ENCODE measurements at regions not wholly inside any gene's neighbourhood (a gene's known extent, or its start where the extent isn't known, plus 50 kb on each side); places are given as distances from the start of the nearest gene placed in this dataset.

DNA sequence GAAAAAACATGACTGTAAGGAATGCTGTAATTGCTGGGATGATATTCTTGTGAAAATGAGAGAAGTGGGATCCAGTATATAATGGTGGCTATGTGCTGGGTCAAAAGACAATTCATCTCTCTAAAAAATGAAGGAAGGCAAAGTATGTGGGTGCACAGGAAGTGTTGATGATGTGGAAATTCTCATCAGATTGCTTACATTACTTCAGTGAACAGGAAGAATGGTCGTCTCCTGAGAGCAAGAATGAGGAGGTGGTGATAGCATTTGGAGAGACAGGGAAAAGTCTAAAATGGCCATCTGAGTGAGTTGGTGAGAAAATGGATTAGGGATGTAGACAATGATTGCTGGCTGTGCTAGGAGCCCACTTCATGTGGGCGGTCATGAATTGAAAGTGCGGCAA lies 253.5 kb upstream of the NREP start:
- Histone ChIP-seq H3K36me3 (ENCODE audit: control insufficient read depth, insufficient read depth, low read length) (no peaks in the 10 kb centered on the region), H3K4me3 (ENCODE audit: low read length) (no peak overlapping the region), H3K27me3 (ENCODE audit: control insufficient read depth, insufficient read depth, low read length) (no peaks in the 10 kb centered on the region), H3K27ac (ENCODE audit: low read length) (no peak overlapping the region), H3K4me1 (ENCODE audit: control insufficient read depth, insufficient read depth, low read length) (peaks cover 3% of the 10 kb centered on the region), H3K9me3 (replicated peaks; ENCODE audit: control insufficient read depth, low read depth, low read length) (no peaks in the 10 kb centered on the region)
- DNase-seq = no peak
- 75% methylated on average over 2 of the region's 3 CpGs for WGBS (ENCODE audit: insufficient coverage)

GRCh38 chr5:112006721-112007120 lies 249.7 kb upstream of the NREP start:
- H3K27ac ChIP-seq (ENCODE audit: low read length) = no peak overlapping the region
- H3K4me3 ChIP-seq (ENCODE audit: low read length) = no peak overlapping the region
- H3K36me3 ChIP-seq (ENCODE audit: control insufficient read depth, insufficient read depth, low read length) = no peaks in the 10 kb centered on the region
- peaks cover 3% of the 10 kb centered on the region for H3K4me1 ChIP-seq (ENCODE audit: control insufficient read depth, insufficient read depth, low read length)
- H3K9me3 ChIP-seq (replicated peaks; ENCODE audit: control insufficient read depth, low read depth, low read length) = no peaks in the 10 kb centered on the region
- H3K27me3 ChIP-seq (ENCODE audit: control insufficient read depth, insufficient read depth, low read length) = no peaks in the 10 kb centered on the region
- DNase-seq = peak; percentile 22

DNA sequence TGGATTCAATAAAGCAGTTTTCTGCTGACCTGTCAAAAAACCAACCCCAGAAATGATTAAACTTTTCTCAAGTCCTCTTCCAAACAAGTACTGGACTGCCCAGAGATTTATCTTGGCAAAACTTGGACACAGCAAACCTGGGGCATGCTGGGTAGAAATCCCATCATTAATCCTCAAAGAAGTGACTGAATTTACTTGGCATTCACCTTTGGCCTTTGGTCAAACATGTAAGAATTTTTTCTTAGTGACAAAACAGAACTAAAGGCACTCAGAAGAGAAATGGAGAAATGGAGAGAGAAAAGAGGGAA lies 248.6 kb upstream of the NREP start:
- H3K27me3 ChIP-seq (ENCODE audit: control insufficient read depth, insufficient read depth, low read length) = no peaks in the 10 kb centered on the region
- H3K4me3 ChIP-seq (ENCODE audit: low read length) = no peak overlapping the region
- H3K4me1 ChIP-seq (ENCODE audit: control insufficient read depth, insufficient read depth, low read length) = peaks cover 3% of the 10 kb centered on the region
- H3K36me3 ChIP-seq (ENCODE audit: control insufficient read depth, insufficient read depth, low read length) = no peaks in the 10 kb centered on the region
- H3K9me3 ChIP-seq (replicated peaks; ENCODE audit: control insufficient read depth, low read depth, low read length) = no peaks in the 10 kb centered on the region
- peak overlapping the region; percentile 3 for H3K27ac ChIP-seq (ENCODE audit: low read length)
- DNase-seq = peak; percentile 83

- no peak for DNase-seq
- Histone ChIP-seq H3K27ac (ENCODE audit: low read length) (peak overlapping the region; percentile 3), H3K9me3 (replicated peaks; ENCODE audit: control insufficient read depth, low read depth, low read length) (no peaks in the 10 kb centered on the region), H3K4me3 (ENCODE audit: low read length) (no peak overlapping the region), H3K36me3 (ENCODE audit: control insufficient read depth, insufficient read depth, low read length) (no peaks in the 10 kb centered on the region), H3K27me3 (ENCODE audit: control insufficient read depth, insufficient read depth, low read length) (no peaks in the 10 kb centered on the region), H3K4me1 (ENCODE audit: control insufficient read depth, insufficient read depth, low read length) (peaks cover 3% of the 10 kb centered on the region)
- no CpG with 5 or more reads among the region's 2 CpGs for WGBS (ENCODE audit: insufficient coverage)
Measured at GRCh38 chr5:112004867-112005622, 248.1 kb upstream of the NREP start.

DNA sequence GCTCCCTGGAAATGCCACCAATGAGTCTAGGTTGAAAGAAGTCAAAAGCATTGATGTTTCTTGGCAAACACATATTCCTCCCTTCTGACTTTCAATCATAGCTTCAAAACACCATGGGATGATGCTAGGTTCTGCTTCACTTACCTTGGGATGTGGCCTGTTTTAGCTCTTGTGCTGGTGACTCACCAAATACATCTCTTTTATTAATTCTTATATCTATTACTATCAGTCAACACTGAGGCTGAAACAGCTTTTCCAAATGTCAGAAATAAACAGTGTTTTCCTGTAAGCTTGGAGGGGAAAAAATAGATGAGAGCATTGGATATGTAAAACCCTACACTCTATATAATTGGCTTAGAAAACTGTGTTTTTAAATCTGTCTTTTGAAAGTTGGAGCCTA lies 245.4 kb upstream of the NREP start:
- Histone ChIP-seq H3K36me3 (ENCODE audit: control insufficient read depth, insufficient read depth, low read length) (no peaks in the 10 kb centered on the region), H3K27ac (ENCODE audit: low read length) (no peak overlapping the region), H3K9me3 (replicated peaks; ENCODE audit: control insufficient read depth, low read depth, low read length) (no peaks in the 10 kb centered on the region), H3K27me3 (ENCODE audit: control insufficient read depth, insufficient read depth, low read length) (no peaks in the 10 kb centered on the region), H3K4me1 (ENCODE audit: control insufficient read depth, insufficient read depth, low read length) (peaks cover 5% of the 10 kb centered on the region), H3K4me3 (ENCODE audit: low read length) (no peak overlapping the region)
- DNase-seq = no peak

DNA sequence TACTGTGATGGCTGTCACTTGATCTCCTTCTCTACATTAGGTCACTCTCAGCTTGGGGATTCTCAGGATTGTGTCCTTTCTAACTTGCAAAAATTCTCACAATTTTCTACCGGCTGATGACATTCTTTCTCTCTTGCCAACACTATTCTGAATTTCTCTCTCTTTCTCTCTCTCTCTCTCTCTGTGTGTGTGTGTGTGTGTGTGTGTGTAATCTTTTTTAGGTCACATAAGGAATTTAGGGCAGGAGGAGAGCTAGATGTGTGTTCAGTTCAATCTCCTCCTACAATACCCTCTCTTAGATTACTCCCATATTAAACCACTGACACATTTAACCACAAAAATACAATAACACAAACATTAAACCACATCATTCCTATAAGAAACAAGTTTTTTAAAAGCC lies 242.3 kb upstream of the NREP start:
- H3K4me1 ChIP-seq (ENCODE audit: control insufficient read depth, insufficient read depth, low read length) = peaks cover 2% of the 10 kb centered on the region
- H3K27me3 ChIP-seq (ENCODE audit: control insufficient read depth, insufficient read depth, low read length) = no peaks in the 10 kb centered on the region
- H3K9me3 ChIP-seq (replicated peaks; ENCODE audit: control insufficient read depth, low read depth, low read length) = no peaks in the 10 kb centered on the region
- H3K27ac ChIP-seq (ENCODE audit: low read length) = no peak overlapping the region
- H3K36me3 ChIP-seq (ENCODE audit: control insufficient read depth, insufficient read depth, low read length) = no peaks in the 10 kb centered on the region
- no CpG with 5 or more reads among the region's 1 CpG for WGBS (ENCODE audit: insufficient coverage)
- DNase-seq = no peak
- H3K4me3 ChIP-seq (ENCODE audit: low read length) = no peak overlapping the region

- Histone ChIP-seq H3K4me1 (ENCODE audit: control insufficient read depth, insufficient read depth, low read length) (peaks cover 2% of the 10 kb centered on the region), H3K4me3 (ENCODE audit: low read length) (no peak overlapping the region), H3K27me3 (ENCODE audit: control insufficient read depth, insufficient read depth, low read length) (no peaks in the 10 kb centered on the region), H3K27ac (ENCODE audit: low read length) (no peak overlapping the region), H3K36me3 (ENCODE audit: control insufficient read depth, insufficient read depth, low read length) (no peaks in the 10 kb centered on the region), H3K9me3 (replicated peaks; ENCODE audit: control insufficient read depth, low read depth, low read length) (no peaks in the 10 kb centered on the region)
- no CpG with 5 or more reads among the region's 3 CpGs for WGBS (ENCODE audit: insufficient coverage)
- DNase-seq = no peak
Measured at GRCh38 chr5:111998871-111999270, 241.9 kb upstream of the NREP start.

- WGBS (ENCODE audit: insufficient coverage) = 86% methylated on average over 1 of the region's 3 CpGs
- no peak for DNase-seq
- H3K27me3 ChIP-seq (ENCODE audit: control insufficient read depth, insufficient read depth, low read length) = no peaks in the 10 kb centered on the region
- H3K36me3 ChIP-seq (ENCODE audit: control insufficient read depth, insufficient read depth, low read length) = no peaks in the 10 kb centered on the region
- H3K9me3 ChIP-seq (replicated peaks; ENCODE audit: control insufficient read depth, low read depth, low read length) = no peaks in the 10 kb centered on the region
- no peak overlapping the region for H3K4me3 ChIP-seq (ENCODE audit: low read length)
- peaks cover 2% of the 10 kb centered on the region for H3K4me1 ChIP-seq (ENCODE audit: control insufficient read depth, insufficient read depth, low read length)
- no peak overlapping the region for H3K27ac ChIP-seq (ENCODE audit: low read length)
Measured at GRCh38 chr5:111997711-111998110, 240.7 kb upstream of the NREP start.

GRCh38 chr5:111997308-111997707 lies 240.3 kb upstream of the NREP start:
- WGBS (ENCODE audit: insufficient coverage) = no CpG with 5 or more reads among the region's 5 CpGs
- Histone ChIP-seq H3K4me3 (ENCODE audit: low read length) (no peak overlapping the region), H3K4me1 (ENCODE audit: control insufficient read depth, insufficient read depth, low read length) (peaks cover 2% of the 10 kb centered on the region), H3K9me3 (replicated peaks; ENCODE audit: control insufficient read depth, low read depth, low read length) (no peaks in the 10 kb centered on the region), H3K36me3 (ENCODE audit: control insufficient read depth, insufficient read depth, low read length) (no peaks in the 10 kb centered on the region), H3K27me3 (ENCODE audit: control insufficient read depth, insufficient read depth, low read length) (no peaks in the 10 kb centered on the region), H3K27ac (ENCODE audit: low read length) (no peak overlapping the region)
- no peak for DNase-seq

GRCh38 chr5:111996574-111996973 lies 239.6 kb upstream of the NREP start:
- Histone ChIP-seq H3K36me3 (ENCODE audit: control insufficient read depth, insufficient read depth, low read length) (no peaks in the 10 kb centered on the region), H3K9me3 (replicated peaks; ENCODE audit: control insufficient read depth, low read depth, low read length) (no peaks in the 10 kb centered on the region), H3K4me3 (ENCODE audit: low read length) (no peak overlapping the region), H3K27ac (ENCODE audit: low read length) (no peak overlapping the region), H3K4me1 (ENCODE audit: control insufficient read depth, insufficient read depth, low read length) (peaks cover 2% of the 10 kb centered on the region), H3K27me3 (ENCODE audit: control insufficient read depth, insufficient read depth, low read length) (no peaks in the 10 kb centered on the region)
- WGBS (ENCODE audit: insufficient coverage) = no CpG with 5 or more reads among the region's 2 CpGs
- no peak for DNase-seq

- Histone ChIP-seq H3K9me3 (replicated peaks; ENCODE audit: control insufficient read depth, low read depth, low read length) (no peaks in the 10 kb centered on the region), H3K27me3 (ENCODE audit: control insufficient read depth, insufficient read depth, low read length) (no peaks in the 10 kb centered on the region), H3K27ac (ENCODE audit: low read length) (no peak overlapping the region), H3K4me1 (ENCODE audit: control insufficient read depth, insufficient read depth, low read length) (peaks cover 2% of the 10 kb centered on the region), H3K4me3 (ENCODE audit: low read length) (no peak overlapping the region), H3K36me3 (ENCODE audit: control insufficient read depth, insufficient read depth, low read length) (no peaks in the 10 kb centered on the region)
- no peak for DNase-seq
- no CpG with 5 or more reads among the region's 4 CpGs for WGBS (ENCODE audit: insufficient coverage)
Measured at GRCh38 chr5:111995701-111996100, 238.7 kb upstream of the NREP start.
